HEK293 (cell line): ENCODE measurements at regions not wholly inside any gene's neighbourhood (a gene's known extent, or its start where the extent isn't known, plus 50 kb on each side); places are given as distances from the start of the nearest gene placed in this dataset.
A peak's percentile ranks its signal among the peaks of the same experiment; 100 is the strongest.

ENCODE experiments used
- CTCF ChIA-PET: fragments of 350-600 bp; formaldehyde crosslinking; extraction: SDS; loops from one replicate; lab custom pipeline; 2021; ENCODE audit warnings: antibody characterized with exemption; lab: Yijun Ruan, JAX
- POLR2A ChIA-PET: fragments of 300-600 bp; formaldehyde crosslinking; extraction: SDS; loops from one replicate; lab custom pipeline; 2020; ENCODE audit warnings: antibody characterized with exemption, inconsistent platforms; lab: Yijun Ruan, JAX
- H3K27ac ChIP-seq: fragments of 200-500 bp; sonication (Bioruptor generic); 2 replicates; pipeline ENCODE4 v1.5.1; 2014; ENCODE audit warnings: low read depth, low read length, control low read depth, inconsistent platforms; ENCODE audit errors: extremely low read depth
- H3K36me3 ChIP-seq, 2 experiments: fragments of 200-500 bp in 1 of 2; sonication (Bioruptor generic) in 1 of 2; 1 replicate in 1 of 2; 2 replicates in 1 of 2; pipeline ENCODE4 v1.5.1; 2014 to 2017; ENCODE audit warnings: inconsistent platforms in 2 of 2, low read length in 2 of 2; ENCODE audit not compliant: control insufficient read depth in 2 of 2, insufficient read depth in 1 of 2
- H3K4me1 ChIP-seq: fragments of 200-500 bp; sonication (Bioruptor generic); 2 replicates; pipeline ENCODE4 v1.5.1; 2014; ENCODE audit warnings: mild to moderate bottlenecking, low read length, inconsistent platforms; ENCODE audit not compliant: control insufficient read depth, insufficient read depth
- H3K4me3 ChIP-seq: 2 replicates; pipeline ENCODE4 v1.5.1; 2011; ENCODE audit warnings: low read depth, mild to moderate bottlenecking, control low read depth, low read length, moderate library complexity
- H3K9me3 ChIP-seq: fragments of 200-500 bp; sonication (Bioruptor generic); 2 replicates; pipeline ENCODE4 v1.5.1; 2014; ENCODE audit warnings: low read depth, low read length, inconsistent platforms; ENCODE audit not compliant: control insufficient read depth, insufficient read depth
- AEBP2 ChIP-seq: fragments of 450-650 bp; formaldehyde crosslinking; IDR thresholded peaks from 2 replicates; pipeline ENCODE4 v1.5.1; 2016; ENCODE audit warnings: missing biosample characterization, missing genetic modification characterization, borderline replicate concordance
- FEZF1 ChIP-seq: fragments of 450-650 bp; formaldehyde crosslinking; IDR thresholded peaks from 2 replicates; pipeline ENCODE4 v1.5.1; 2016; ENCODE audit warnings: missing biosample characterization, missing genetic modification characterization
- PBX3 ChIP-seq: sonication (generic); formaldehyde crosslinking; IDR thresholded peaks from 2 replicates; pipeline ENCODE4 v1.8.1; 2022; ENCODE audit warnings: mild to moderate bottlenecking, moderate library complexity, missing genetic modification reagents
- PRDM1 ChIP-seq: fragments of 450-650 bp; formaldehyde crosslinking; IDR thresholded peaks from 2 replicates; pipeline ENCODE4; 2016; ENCODE audit warnings: missing biosample characterization, missing genetic modification characterization
- SP2 ChIP-seq: fragments of 450-650 bp; formaldehyde crosslinking; IDR thresholded peaks from 2 replicates; pipeline ENCODE4 v1.5.1; 2016; ENCODE audit warnings: missing biosample characterization, missing genetic modification characterization
- TRIM28 ChIP-seq: IDR thresholded peaks from 2 replicates; pipeline ENCODE4 v1.6.1; 2011; ENCODE audit warnings: low read length, control low read depth, borderline replicate concordance
- YY2 ChIP-seq: fragments of 450-650 bp; formaldehyde crosslinking; IDR thresholded peaks from 2 replicates; pipeline ENCODE4 v1.5.1; 2016; ENCODE audit warnings: missing biosample characterization, missing genetic modification characterization
- ZNF23 ChIP-seq: fragments of 450-650 bp; formaldehyde crosslinking; IDR thresholded peaks from 2 replicates; pipeline ENCODE4 v1.5.1; 2016; ENCODE audit warnings: missing biosample characterization, missing genetic modification characterization, borderline replicate concordance
- ZNF239 ChIP-seq: fragments of 450-650 bp; formaldehyde crosslinking; IDR thresholded peaks from 2 replicates; pipeline ENCODE4 v1.5.1; 2016; ENCODE audit warnings: missing biosample characterization, missing genetic modification characterization
- ZNF24 ChIP-seq: fragments of 450-650 bp; formaldehyde crosslinking; IDR thresholded peaks from 2 replicates; pipeline ENCODE4 v1.5.1; 2016; ENCODE audit warnings: missing biosample characterization, missing genetic modification characterization
- ZNF274 ChIP-seq, 2 experiments: fragments of 200-500 bp in 1 of 2; fragments of 450-650 bp in 1 of 2; sonication (Bioruptor generic) in 1 of 2; formaldehyde crosslinking in 1 of 2; IDR thresholded peaks; 2 replicates each; pipeline versions ENCODE4 v1.5.1 to v1.6.1; 2014 to 2016; ENCODE audit warnings: borderline replicate concordance in 1 of 2, inconsistent platforms in 1 of 2, low read length in 1 of 2, missing biosample characterization in 1 of 2, missing genetic modification characterization in 1 of 2
- ZNF311 ChIP-seq: fragments of 450-650 bp; formaldehyde crosslinking; IDR thresholded peaks from 2 replicates; pipeline ENCODE4 v1.5.1; 2017; ENCODE audit warnings: missing biosample characterization, missing genetic modification characterization, borderline replicate concordance
- ZNF362 ChIP-seq: fragments of 450-650 bp; formaldehyde crosslinking; IDR thresholded peaks from 2 replicates; pipeline ENCODE4 v1.5.1; 2016; ENCODE audit warnings: missing biosample characterization, missing genetic modification characterization
- ZNF488 ChIP-seq: fragments of 450-650 bp; formaldehyde crosslinking; IDR thresholded peaks from 2 replicates; pipeline ENCODE4 v1.5.1; 2016; ENCODE audit warnings: missing biosample characterization, missing genetic modification characterization
- ZNF544 ChIP-seq: fragments of 450-650 bp; formaldehyde crosslinking; IDR thresholded peaks from 2 replicates; pipeline ENCODE4 v1.5.0; 2017; ENCODE audit warnings: missing biosample characterization, missing genetic modification characterization
- ZNF555 ChIP-seq: fragments of 450-650 bp; formaldehyde crosslinking; conservative IDR thresholded peaks from 2 replicates; pipeline ENCODE4 v1.5.1; 2017; ENCODE audit warnings: missing biosample characterization, mild to moderate bottlenecking, missing genetic modification characterization, inconsistent platforms
- ZNF610 ChIP-seq: fragments of 450-650 bp; formaldehyde crosslinking; IDR thresholded peaks from 2 replicates; pipeline ENCODE4 v1.5.1; 2016; ENCODE audit warnings: missing biosample characterization, missing genetic modification characterization, borderline replicate concordance
- ZNF623 ChIP-seq: fragments of 450-650 bp; formaldehyde crosslinking; IDR thresholded peaks from 2 replicates; pipeline ENCODE4 v1.5.1; 2016; ENCODE audit warnings: missing biosample characterization, missing genetic modification characterization
- ZNF768 ChIP-seq: fragments of 450-650 bp; formaldehyde crosslinking; IDR thresholded peaks from 2 replicates; pipeline ENCODE4 v1.5.1; 2018; ENCODE audit warnings: missing biosample characterization, mild to moderate bottlenecking, missing genetic modification characterization
- ZNF785 ChIP-seq: fragments of 450-650 bp; formaldehyde crosslinking; IDR thresholded peaks from 2 replicates; pipeline ENCODE4 v1.5.1; 2016; ENCODE audit warnings: missing biosample characterization, missing genetic modification characterization
- ZXDB ChIP-seq: fragments of 450-650 bp; formaldehyde crosslinking; IDR thresholded peaks from 2 replicates; pipeline ENCODE4 v1.5.1; 2016; ENCODE audit warnings: missing biosample characterization, missing genetic modification characterization

GRCh38 chr13:75186379-75186778, 295.6 kb downstream of the TBC1D4 start:
- CTCF ChIA-PET: no interaction called here
- Histone ChIP-seq H3K4me1 (no peaks in the 10 kb centered on the region), H3K4me3 (no peak overlapping the region), H3K27ac (no peak overlapping the region), H3K36me3 (no peaks in the 10 kb centered on the region), H3K9me3 (no peaks in the 10 kb centered on the region)
- no peak for TF ChIP-seq PRDM1 (tag by site-specific recombination)
- POLR2A ChIA-PET: no interaction called here

GRCh38 chr13:75181906-75182305, 300.1 kb downstream of the TBC1D4 start:
- Histone ChIP-seq H3K36me3 (no peaks in the 10 kb centered on the region), H3K27ac (no peak overlapping the region), H3K4me3 (no peak overlapping the region), H3K4me1 (no peaks in the 10 kb centered on the region), H3K9me3 (no peaks in the 10 kb centered on the region)
- POLR2A ChIA-PET: no interaction called here
- no peak for TF ChIP-seq ZNF311
- TF ChIP-seq FEZF1 (tag by site-specific recombination): 0 out of 2 replicates have a peak, but pooled peaks have one; percentile 24
- TF ChIP-seq ZNF24 (tag by site-specific recombination): no peak
- TF ChIP-seq YY2: no peak
- TF ChIP-seq ZXDB (tag by site-specific recombination): no peak
- TF ChIP-seq ZNF623 (tag by site-specific recombination): no peak
- CTCF ChIA-PET: interaction anchor here (0.7 kb wide), 1 partner anchor 383 kb away, joined by 3 read pairs; no protein-coding TSS in a partner anchor

GRCh38 chr13:75180805-75181455, 301.0 kb downstream of the TBC1D4 start:
- H3K27ac ChIP-seq: no peak overlapping the region
- no peaks in the 10 kb centered on the region for H3K9me3 ChIP-seq
- H3K4me1 ChIP-seq: no peaks in the 10 kb centered on the region
- no peak for TF ChIP-seq TRIM28
- TF ChIP-seq ZNF544 (tag by site-specific recombination): no peak
- no peak for TF ChIP-seq ZNF555 (tag by site-specific recombination)
- TF ChIP-seq ZNF274 (IDR thresholded peaks at IDR 0.05; ENCODE audit: low read length): no peak
- TF ChIP-seq ZNF274 (tag by site-specific recombination; IDR thresholded peaks at IDR 0.05; ENCODE audit: borderline replicate concordance): no peak
- TF ChIP-seq ZNF239: no peak
- TF ChIP-seq PBX3 (CRISPR knock-in tag): no peak
- TF ChIP-seq ZNF488 (tag by site-specific recombination): no peak
- no peak for TF ChIP-seq AEBP2
- no peak for TF ChIP-seq ZNF785 (tag by site-specific recombination)
- no peak for TF ChIP-seq ZNF23 (tag by site-specific recombination)
- TF ChIP-seq ZNF610 (tag by site-specific recombination): no peak
- TF ChIP-seq ZNF362 (tag by site-specific recombination): no peak
- no peak for TF ChIP-seq SP2
- no peak for TF ChIP-seq ZNF768
- TF ChIP-seq, all 188 proteins: peak for 0
- ChIA-PET CTCF (interaction anchor here (0.5 kb wide), 1 partner anchor 305 kb away, joined by 3 read pairs; no protein-coding TSS in a partner anchor), POLR2A (no interaction called here)
- no peak overlapping the region for H3K4me3 ChIP-seq
- no peaks in the 10 kb centered on the region for H3K36me3 ChIP-seq
